MM.1S (cell line): ENCODE measurements at regions not wholly inside any gene's neighbourhood (a gene's known extent, or its start where the extent isn't known, plus 50 kb on each side); places are given as distances from the start of the nearest gene placed in this dataset.

Source experiments
- DNase-seq: peaks from one replicate; pipeline ENCODE4 v3.0.0-alpha.2; 2015
- H2AFZ ChIP-seq: fragments of 300-600 bp; sonication (generic); 2 replicates; pipeline ENCODE4 v1.6.0; 2016; ENCODE audit warnings: antibody characterized with exemption, low read length
- H3F3A ChIP-seq: fragments of 300-600 bp; sonication (generic); 2 replicates; pipeline ENCODE4 v1.6.1; 2016; ENCODE audit warnings: mild to moderate bottlenecking, antibody characterized with exemption, low read length, moderate library complexity, mixed read lengths; ENCODE audit not compliant: insufficient read depth
- H3K27ac ChIP-seq: fragments of 300-600 bp; sonication (generic); 2 replicates; pipeline ENCODE4 v1.5.1; 2016; ENCODE audit warnings: mild to moderate bottlenecking, low read length
- H3K27me3 ChIP-seq: fragments of 300-600 bp; sonication (generic); replicated peaks from 2 replicates; pipeline ENCODE4 v1.6.0; 2016; ENCODE audit warnings: low read length; ENCODE audit not compliant: insufficient read depth
- H3K36me3 ChIP-seq: fragments of 300-600 bp; sonication (generic); replicated peaks from 2 replicates; pipeline ENCODE4 v1.6.1; 2016; ENCODE audit warnings: mild to moderate bottlenecking, low read length, mixed read lengths; ENCODE audit not compliant: insufficient read depth
- H3K4me1 ChIP-seq: fragments of 300-600 bp; sonication (generic); 2 replicates; pipeline ENCODE4 v1.6.1; 2016; ENCODE audit warnings: low read length, mixed read lengths
- H3K4me2 ChIP-seq: fragments of 300-600 bp; sonication (generic); 2 replicates; pipeline ENCODE4 v1.6.0; 2016; ENCODE audit warnings: low read depth, low read length
- H3K4me3 ChIP-seq: fragments of 300-600 bp; sonication (generic); 2 replicates; pipeline ENCODE4 v1.5.1; 2016; ENCODE audit warnings: low read length, mixed read lengths
- H3K79me2 ChIP-seq: fragments of 300-600 bp; sonication (generic); 2 replicates; pipeline ENCODE4 v1.6.1; 2016; ENCODE audit warnings: mixed run types, low read length, mixed read lengths
- H3K9ac ChIP-seq: fragments of 300-600 bp; sonication (generic); 2 replicates; pipeline ENCODE4 v1.6.1; 2016; ENCODE audit warnings: low read length, mixed read lengths
- H3K9me2 ChIP-seq: fragments of 300-600 bp; sonication (generic); replicated peaks from 2 replicates; pipeline ENCODE4 v1.6.1; 2016; ENCODE audit warnings: mild to moderate bottlenecking, low read length, mixed read lengths; ENCODE audit not compliant: insufficient read depth
- H3K9me3 ChIP-seq: fragments of 300-600 bp; sonication (generic); replicated peaks from 2 replicates; pipeline ENCODE4 v1.6.1; 2016; ENCODE audit warnings: mild to moderate bottlenecking, low read length, mixed read lengths; ENCODE audit not compliant: insufficient read depth
- H4K20me1 ChIP-seq: fragments of 300-600 bp; sonication (generic); 2 replicates; pipeline ENCODE4 v1.6.1; 2016; ENCODE audit warnings: mild to moderate bottlenecking, low read length, moderate library complexity, mixed read lengths; ENCODE audit not compliant: insufficient read depth
- EZH2 ChIP-seq: fragments of 300-600 bp; sonication (generic); optimal IDR thresholded peaks from 2 replicates; pipeline ENCODE3; 2017; ENCODE audit warnings: low read depth, mild to moderate bottlenecking, antibody characterized with exemption, low read length, mixed read lengths
- EZH2phosphoT487 ChIP-seq: fragments of 300-600 bp; sonication (generic); IDR thresholded peaks from 2 replicates; pipeline ENCODE4 v1.6.1; 2018; ENCODE audit warnings: antibody characterized with exemption, low read length
- TF ChIP-seq, protein P1 (sequence below): fragments of 300-600 bp; sonication (generic); IDR thresholded peaks from 2 replicates; pipeline ENCODE4 v1.5.1; 2016; ENCODE audit warnings: antibody characterized with exemption, low read length, mixed read lengths

DNA sequence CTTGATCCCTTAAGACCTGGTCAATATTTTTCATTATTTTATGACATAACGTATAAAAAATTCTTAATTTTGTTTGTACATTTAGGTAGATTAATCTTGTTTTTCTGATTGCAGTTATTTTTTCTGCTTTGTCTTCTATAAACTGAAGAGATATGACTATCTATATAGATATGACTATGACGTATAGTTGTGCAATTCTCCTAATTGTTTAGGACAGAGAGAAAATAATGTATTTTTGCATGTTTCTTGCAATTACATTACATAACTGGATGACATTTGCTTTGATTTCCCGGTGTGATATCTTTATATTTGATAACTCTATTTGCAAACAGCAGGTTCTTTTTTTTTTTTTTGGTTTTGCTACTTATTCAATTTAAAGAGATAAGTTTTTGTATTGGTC, 310.2 kb upstream of the REG3G start:
- no peak overlapping the region for H3K9ac ChIP-seq
- no peaks in the 10 kb centered on the region for H3K4me1 ChIP-seq
- no peaks in the 10 kb centered on the region for H3K79me2 ChIP-seq
- H3K9me3 ChIP-seq, result no peaks in the 10 kb centered on the region
- no peak for DNase-seq
- no peaks in the 10 kb centered on the region for H3F3A ChIP-seq
- no peaks in the 10 kb centered on the region for H3K9me2 ChIP-seq
- no peaks in the 10 kb centered on the region for H4K20me1 ChIP-seq
- H2AFZ ChIP-seq, result no peak overlapping the region
- H3K27ac ChIP-seq, result no peak overlapping the region
- H3K27me3 ChIP-seq, result no peaks in the 10 kb centered on the region
- no peak for TF ChIP-seq EZH2
- TF ChIP-seq EZH2phosphoT487, result no peak
- TF ChIP-seq, protein P1, sequence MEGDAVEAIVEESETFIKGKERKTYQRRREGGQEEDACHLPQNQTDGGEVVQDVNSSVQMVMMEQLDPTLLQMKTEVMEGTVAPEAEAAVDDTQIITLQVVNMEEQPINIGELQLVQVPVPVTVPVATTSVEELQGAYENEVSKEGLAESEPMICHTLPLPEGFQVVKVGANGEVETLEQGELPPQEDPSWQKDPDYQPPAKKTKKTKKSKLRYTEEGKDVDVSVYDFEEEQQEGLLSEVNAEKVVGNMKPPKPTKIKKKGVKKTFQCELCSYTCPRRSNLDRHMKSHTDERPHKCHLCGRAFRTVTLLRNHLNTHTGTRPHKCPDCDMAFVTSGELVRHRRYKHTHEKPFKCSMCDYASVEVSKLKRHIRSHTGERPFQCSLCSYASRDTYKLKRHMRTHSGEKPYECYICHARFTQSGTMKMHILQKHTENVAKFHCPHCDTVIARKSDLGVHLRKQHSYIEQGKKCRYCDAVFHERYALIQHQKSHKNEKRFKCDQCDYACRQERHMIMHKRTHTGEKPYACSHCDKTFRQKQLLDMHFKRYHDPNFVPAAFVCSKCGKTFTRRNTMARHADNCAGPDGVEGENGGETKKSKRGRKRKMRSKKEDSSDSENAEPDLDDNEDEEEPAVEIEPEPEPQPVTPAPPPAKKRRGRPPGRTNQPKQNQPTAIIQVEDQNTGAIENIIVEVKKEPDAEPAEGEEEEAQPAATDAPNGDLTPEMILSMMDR, result no peak
- no peak overlapping the region for H3K4me2 ChIP-seq
- H3K36me3 ChIP-seq, result no peaks in the 10 kb centered on the region
- no peak overlapping the region for H3K4me3 ChIP-seq

DNA sequence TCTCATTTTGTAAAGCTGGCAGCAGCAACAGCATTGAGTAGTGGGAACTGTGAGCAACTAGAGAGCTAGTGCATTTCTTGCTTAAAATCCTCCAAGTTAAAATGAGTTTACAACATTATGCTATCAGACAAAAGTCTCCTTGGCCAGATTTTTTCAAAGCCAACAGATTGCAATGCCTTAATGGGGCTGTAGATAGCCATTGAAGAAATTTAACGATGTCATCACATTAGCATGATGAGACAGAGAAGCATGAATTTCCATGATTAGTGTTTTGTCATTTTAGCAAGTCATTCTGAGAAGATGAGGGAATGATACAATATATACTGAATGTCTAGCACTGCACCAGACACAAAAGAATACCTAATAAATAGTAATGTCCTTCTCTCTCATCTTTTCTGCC, 307.5 kb upstream of the REG3G start:
- Histone ChIP-seq H3K4me3 (no peak overlapping the region), H3F3A (no peaks in the 10 kb centered on the region), H2AFZ (no peak overlapping the region), H3K4me2 (no peak overlapping the region), H3K4me1 (no peaks in the 10 kb centered on the region), H4K20me1 (no peaks in the 10 kb centered on the region), H3K36me3 (no peaks in the 10 kb centered on the region), H3K9me2 (no peaks in the 10 kb centered on the region), H3K9ac (no peak overlapping the region), H3K9me3 (no peaks in the 10 kb centered on the region), H3K79me2 (no peaks in the 10 kb centered on the region), H3K27me3 (no peaks in the 10 kb centered on the region), H3K27ac (no peak overlapping the region)
- DNase-seq, result no peak
- TF ChIP-seq EZH2phosphoT487 (no peak), EZH2 (no peak)
- TF ChIP-seq, protein P1, result no peak

DNA sequence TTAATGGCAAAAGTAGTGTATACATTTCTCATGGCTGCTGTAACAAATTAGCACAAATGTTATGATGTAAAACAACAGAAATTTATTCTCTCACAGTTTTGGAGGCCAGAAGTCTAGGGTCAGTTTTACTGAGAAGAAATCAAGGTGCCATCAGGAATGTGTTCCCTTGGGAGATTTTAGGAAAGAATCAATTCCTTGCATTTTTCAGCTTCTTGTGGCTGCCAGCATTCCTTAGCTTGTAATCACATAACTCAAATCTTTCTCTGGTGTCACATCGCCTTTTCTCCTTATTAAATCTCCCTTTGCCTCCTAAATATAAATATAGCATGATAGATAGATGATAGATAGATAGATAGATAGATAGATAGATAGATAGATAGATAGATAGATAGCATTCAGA, 307.0 kb upstream of the REG3G start:
- Histone ChIP-seq H4K20me1 (no peaks in the 10 kb centered on the region), H3K9me3 (no peaks in the 10 kb centered on the region), H3F3A (no peaks in the 10 kb centered on the region), H3K9ac (no peak overlapping the region), H3K4me2 (no peak overlapping the region), H3K9me2 (no peaks in the 10 kb centered on the region), H3K27me3 (no peaks in the 10 kb centered on the region), H3K4me1 (no peaks in the 10 kb centered on the region), H3K36me3 (no peaks in the 10 kb centered on the region), H2AFZ (no peak overlapping the region), H3K27ac (no peak overlapping the region), H3K4me3 (no peak overlapping the region), H3K79me2 (no peaks in the 10 kb centered on the region)
- no peak for DNase-seq
- TF ChIP-seq, protein P1, result no peak
- TF ChIP-seq EZH2phosphoT487 (no peak), EZH2 (no peak)
